Epithelial cell of prostate (primary cell): ENCODE measurements at regions not wholly inside any gene's neighbourhood (a gene's known extent, or its start where the extent isn't known, plus 50 kb on each side); places are given as distances from the start of the nearest gene placed in this dataset.
A peak's percentile ranks its signal among the peaks of the same experiment; 100 is the strongest.
"Not testable (repeated sequence)": the region's sequence is repeated elsewhere in the genome, so short reads cannot be mapped to it uniquely, and the experiment has no call there.

Experiments used
- DNase-seq: peaks from one replicate; pipeline ENCODE4 v3.0.0-alpha.2; 2011; ENCODE audit warnings: low read depth, low spot score
- H3K27ac ChIP-seq: fragments of 450-650 bp; 2 replicates; pipeline ENCODE4 v1.5.1; 2017; ENCODE audit warnings: mild to moderate bottlenecking

- not testable (repeated sequence) for H3K27ac ChIP-seq, DNase-seq
Measured at GRCh38 chr13:80998603-80999002, 657.7 kb upstream of the SPRY2 start.

DNA sequence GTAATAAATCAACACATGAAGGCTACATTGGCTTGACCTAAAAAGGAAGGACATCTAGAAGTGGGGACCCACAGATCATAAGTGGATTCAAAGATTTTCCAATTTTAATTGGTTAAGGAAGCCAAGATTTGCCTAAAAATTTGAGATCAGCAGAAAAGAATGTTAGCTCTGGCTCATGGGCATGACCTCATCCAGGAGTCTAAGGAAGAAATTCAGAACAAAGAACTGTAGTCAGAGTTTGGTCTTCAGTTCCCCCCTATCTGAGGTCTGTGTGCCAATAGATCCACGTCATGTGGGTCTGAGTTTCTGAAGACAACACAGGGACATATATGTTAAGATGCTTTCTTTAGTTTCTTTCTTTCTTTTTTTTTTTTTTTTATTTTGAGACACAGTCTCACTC is 648.8 kb upstream of the SPRY2 start:
- H3K27ac ChIP-seq = no peak overlapping the region
- no peak for DNase-seq

- no peak overlapping the region for H3K27ac ChIP-seq
- no peak for DNase-seq
Measured at GRCh38 chr13:80989241-80989640, 648.3 kb upstream of the SPRY2 start.

GRCh38 chr13:80988391-80989151 is 647.6 kb upstream of the SPRY2 start:
- no peak for DNase-seq
- H3K27ac ChIP-seq = no peak overlapping the region

- no peak for DNase-seq
- no peak overlapping the region for H3K27ac ChIP-seq
Measured at GRCh38 chr13:80979035-80979641, 638.2 kb upstream of the SPRY2 start.

- no peak for DNase-seq
- no peak overlapping the region for H3K27ac ChIP-seq
Measured at GRCh38 chr13:80977168-80977567, 636.2 kb upstream of the SPRY2 start.

- no peak overlapping the region for H3K27ac ChIP-seq
- no peak for DNase-seq
Measured at GRCh38 chr13:80975903-80976302, 635.0 kb upstream of the SPRY2 start.

DNA sequence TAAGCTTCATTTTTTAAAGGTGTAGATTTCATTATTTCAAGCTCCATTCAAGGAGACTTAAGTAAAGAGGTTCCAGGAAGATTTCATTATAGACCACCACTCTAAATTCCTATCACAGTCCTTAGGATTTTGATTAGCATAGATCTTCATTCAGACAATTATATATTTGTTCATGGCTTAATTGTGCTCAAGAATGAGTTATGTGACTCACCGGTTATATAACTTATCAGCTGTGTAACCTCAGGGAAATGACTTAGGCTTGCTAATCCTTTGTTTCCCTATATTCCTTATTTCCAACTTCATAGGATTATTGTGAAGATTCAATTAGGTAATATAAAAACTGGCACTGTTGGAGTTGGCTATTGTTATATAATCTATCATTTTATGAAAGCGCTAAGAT is 632.8 kb upstream of the SPRY2 start:
- no peak for DNase-seq
- H3K27ac ChIP-seq = no peak overlapping the region

GRCh38 chr13:80972857-80973478 is 632.0 kb upstream of the SPRY2 start:
- H3K27ac ChIP-seq = no peak overlapping the region
- no peak for DNase-seq

DNA sequence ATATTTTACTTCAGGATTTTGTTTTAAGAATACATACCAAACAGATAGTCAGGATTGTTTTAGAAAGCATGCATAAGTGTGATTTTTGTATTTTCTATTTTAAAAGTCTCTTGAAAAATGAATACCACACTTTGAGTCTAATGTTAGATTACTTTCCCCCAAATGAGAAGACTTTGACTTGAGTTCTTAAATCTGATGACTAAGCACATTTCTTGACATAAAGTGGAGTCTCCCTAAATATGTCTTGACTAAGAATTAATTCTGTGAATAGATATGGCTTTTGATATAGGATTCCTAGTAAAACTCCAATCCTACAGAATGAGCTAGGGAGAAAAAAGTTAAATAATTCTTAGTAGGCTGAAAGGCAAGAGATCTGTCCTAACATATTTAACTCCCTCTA is 624.2 kb upstream of the SPRY2 start:
- DNase-seq = no peak
- no peak overlapping the region for H3K27ac ChIP-seq

- no peak for DNase-seq
- no peak overlapping the region for H3K27ac ChIP-seq
Measured at GRCh38 chr13:80962855-80963254, 621.9 kb upstream of the SPRY2 start.

GRCh38 chr13:80962173-80962572 is 621.2 kb upstream of the SPRY2 start:
- no peak overlapping the region for H3K27ac ChIP-seq
- no peak for DNase-seq

GRCh38 chr13:80957019-80957655 is 616.2 kb upstream of the SPRY2 start:
- DNase-seq = no peak
- no peak overlapping the region for H3K27ac ChIP-seq

GRCh38 chr13:80955501-80955900 is 614.6 kb upstream of the SPRY2 start:
- H3K27ac ChIP-seq = peak overlapping the region; percentile 14
- DNase-seq = no peak

- no peak overlapping the region for H3K27ac ChIP-seq
- DNase-seq = no peak
Measured at GRCh38 chr13:80952158-80952557, 611.2 kb upstream of the SPRY2 start.

DNA sequence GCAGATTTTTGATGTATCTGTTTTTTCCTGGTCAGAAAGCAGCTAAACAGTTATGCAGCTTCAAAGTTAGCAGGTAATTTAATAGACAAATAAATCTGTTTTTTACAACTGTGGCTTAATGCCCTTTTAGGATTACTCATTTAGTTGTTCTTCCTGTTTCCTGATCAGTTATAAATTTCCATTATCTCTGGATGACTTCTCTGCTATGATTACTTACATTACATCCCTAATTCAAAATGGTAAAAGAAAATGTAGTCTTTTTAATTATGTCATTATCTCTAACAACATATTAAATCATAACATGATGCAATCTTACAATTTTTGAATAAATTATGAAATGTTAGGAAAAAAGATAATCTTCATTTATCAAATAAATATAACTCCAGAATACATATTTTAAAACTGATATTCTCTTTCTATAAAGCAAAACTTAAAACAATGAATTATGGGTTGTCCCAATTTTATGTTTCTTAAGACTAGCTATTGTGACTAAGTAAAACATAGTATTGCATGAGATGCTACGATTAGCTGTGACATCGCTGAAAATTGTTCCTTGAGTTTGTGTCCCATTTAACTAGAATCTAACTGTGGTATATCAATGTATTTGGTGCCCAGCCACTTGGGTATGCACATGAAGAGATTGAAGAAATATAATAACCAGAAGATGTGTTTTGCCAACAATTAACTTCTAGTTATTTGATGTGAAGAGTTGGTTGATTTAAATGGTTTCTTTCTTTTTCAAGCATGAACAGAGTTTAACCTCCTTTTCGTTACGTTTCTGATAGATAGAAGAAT is 605.3 kb upstream of the SPRY2 start:
- no peak for DNase-seq
- no peak overlapping the region for H3K27ac ChIP-seq

GRCh38 chr13:80945328-80945727 is 604.4 kb upstream of the SPRY2 start:
- H3K27ac ChIP-seq = no peak overlapping the region
- DNase-seq = no peak

DNA sequence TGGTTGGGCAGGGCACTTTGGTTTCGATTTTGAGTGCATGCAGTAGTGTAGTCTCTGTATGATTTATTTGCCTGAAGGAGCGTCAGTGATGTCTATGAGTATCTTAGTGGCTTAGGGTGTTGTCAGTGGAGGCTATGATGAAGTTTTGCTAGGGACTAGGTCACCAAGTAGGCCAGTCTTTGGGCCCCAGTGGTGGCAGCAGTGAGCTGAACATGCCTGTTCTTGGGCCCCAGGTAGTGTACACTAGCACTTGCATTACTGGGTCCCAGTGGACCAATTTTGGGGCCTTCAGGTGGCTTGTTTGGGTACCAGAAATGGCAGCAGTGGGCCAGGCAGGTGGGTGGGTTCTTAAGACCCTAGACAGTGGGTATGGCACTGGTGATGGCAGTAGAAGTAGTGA is 598.7 kb upstream of the SPRY2 start:
- DNase-seq = no peak
- no peak overlapping the region for H3K27ac ChIP-seq

DNA sequence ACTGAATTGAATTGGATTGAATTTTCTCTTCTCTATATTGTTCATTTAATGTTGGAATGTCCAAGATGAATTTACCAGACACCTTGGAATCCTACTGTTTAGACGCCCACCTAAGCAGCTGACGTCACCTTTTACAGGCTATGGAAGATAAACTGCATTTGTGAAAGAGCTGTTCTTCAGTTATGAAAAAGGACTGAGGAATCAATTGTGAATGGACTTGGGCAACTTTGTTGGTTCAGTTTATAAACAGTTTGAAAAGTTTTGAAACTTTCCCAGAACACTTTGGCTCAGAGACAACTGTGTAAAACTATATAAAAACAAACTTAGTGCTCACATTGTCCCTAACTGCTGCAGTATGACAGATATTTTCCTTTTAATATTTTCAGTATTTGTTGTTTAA is 590.8 kb upstream of the SPRY2 start:
- DNase-seq = no peak
- H3K27ac ChIP-seq = no peak overlapping the region

DNA sequence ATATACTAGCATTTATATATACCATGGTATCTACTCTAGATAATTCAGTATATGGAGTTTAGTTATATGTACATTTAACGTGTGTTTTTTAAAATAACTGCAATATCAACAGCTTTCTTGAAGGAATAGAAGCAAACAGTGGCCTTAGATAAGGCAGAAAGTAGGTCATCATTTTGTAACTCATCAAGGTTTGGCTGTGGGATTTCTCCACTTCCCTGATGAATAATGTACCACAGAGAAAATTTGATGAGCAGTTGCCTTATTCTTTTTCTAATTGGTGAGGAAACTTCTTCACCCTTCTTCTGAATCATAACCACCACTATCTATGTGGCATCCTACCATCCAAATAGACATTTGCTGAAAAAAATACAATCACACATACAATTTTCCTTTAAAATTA is 590.2 kb upstream of the SPRY2 start:
- no peak overlapping the region for H3K27ac ChIP-seq
- DNase-seq = no peak
